Ovary (tissue), 7 donors: ENCODE measurements at regions not wholly inside any gene's neighbourhood (a gene's known extent, or its start where the extent isn't known, plus 50 kb on each side); places are given as distances from the start of the nearest gene placed in this dataset.

ENCODE experiments used
- DNase-seq, 5 donors: peaks; one replicate each; pipeline ENCODE4 v3.0.0-alpha.2; 2019 to 2020
- H3K27ac ChIP-seq, 2 donors: fragments of 200-600 bp; one replicate each; pipeline versions ENCODE4 v1.5.1 to v1.8.0; 2019 to 2022
- H3K27me3 ChIP-seq: fragments of 200-600 bp; one replicate; pipeline ENCODE4 v1.8.0; 2022
- H3K36me3 ChIP-seq: fragments of 200-600 bp; sonication (generic); one replicate; pipeline ENCODE4 v1.5.1; 2019
- H3K4me1 ChIP-seq: one replicate; pipeline ENCODE4 v1.8.1; 2013; ENCODE audit warnings: mild to moderate bottlenecking, moderate library complexity; ENCODE audit not compliant: insufficient read depth
- H3K4me3 ChIP-seq: fragments of 200-600 bp; sonication (generic); one replicate; pipeline ENCODE4 v1.5.1; 2017
- H3K9me3 ChIP-seq, 2 donors: fragments of 200-600 bp in 1 of 2; sonication (generic) in 1 of 2; one replicate each; pipeline versions ENCODE4 v1.5.1 to v1.8.1; 2013 to 2019; ENCODE audit warnings: mild to moderate bottlenecking in 1 of 2, moderate library complexity in 1 of 2
- CTCF ChIP-seq, 3 donors: fragments of 450-650 bp in 2 of 3; fragments of 200-600 bp in 1 of 3; IDR thresholded peaks; one replicate each; pipeline versions ENCODE4 v1.5.1 to v1.8.0; 2016 to 2022; ENCODE audit warnings: antibody characterized with exemption in 3 of 3, mild to moderate bottlenecking in 1 of 3
- EP300 ChIP-seq: sonication (generic); formaldehyde crosslinking; IDR thresholded peaks from one replicate; pipeline ENCODE4 v1.6.1; 2017; ENCODE audit warnings: antibody characterized with exemption
- POLR2A ChIP-seq: fragments of 450-650 bp; IDR thresholded peaks from one replicate; pipeline ENCODE4 v1.6.1; 2017; ENCODE audit warnings: antibody characterized with exemption, mild to moderate bottlenecking, moderate library complexity
- WGBS, 3 donors: extraction: QIAGEN DNeasy Blood & Tissue Kit in 1 of 3; methylation state at CpG; one replicate each; pipeline versions ENCODE4 v1.1.5 to v1.1.7; 2013 to 2017; 5-methylcytosine and 5-hydroxymethylcytosine counted together
- intact Hi-C, 4 donors: fragments of 100-400 bp; cut with DNase I; formaldehyde crosslinking; loops; one replicate each; pipeline versions ENCODE4 v1.11.0 to v1.15.1; 2022 to 2023
- donor health status: DM: no; HTN: no; CAD: no; lungs with moderate emphysema.
- donor health status: DM: no; HTN: no; CAD: no.
- donor health status: Bipolar disorder and iron deficiency.
- donor health status: DM: no; HTN: no; CAD: no.
- donor health status: DM: yes; HTN: yes; CAD: no.

- Histone ChIP-seq H3K27me3 (no peaks in the 10 kb centered on the region), H3K27ac (no peak overlapping the region), H3K4me3 (no peak overlapping the region), H3K4me1 (peaks cover 2% of the 10 kb centered on the region), H3K36me3 (no peaks in the 10 kb centered on the region), H3K9me3 (no peaks in the 10 kb centered on the region)
- 80 to 88% (median 82%) methylated on average over 3 of the region's 3 CpGs for WGBS, 3 donors
- no peak for DNase-seq
- intact Hi-C loops = no loop called here
- TF ChIP-seq EP300 (no peak), POLR2A (no peak), CTCF (IDR thresholded peaks at IDR 0.05) (no peak)
Observed at GRCh38 chr3:40736943-40737342, 212.2 kb downstream of the ZNF621 start.

GRCh38 chr3:40737343-40737742, 212.6 kb downstream of the ZNF621 start:
- no peak for DNase-seq

GRCh38 chr3:40739971-40740370, 215.2 kb downstream of the ZNF621 start:
- Histone ChIP-seq H3K27me3 (no peaks in the 10 kb centered on the region), H3K9me3 (no peaks in the 10 kb centered on the region), H3K27ac (no peak overlapping the region), H3K4me1 (peaks cover 3% of the 10 kb centered on the region), H3K4me3 (no peak overlapping the region), H3K36me3 (no peaks in the 10 kb centered on the region)
- no peak for DNase-seq
- WGBS, 3 donors = 55 to 73% (median 57%) methylated on average over 1 of the region's 1 CpG
- TF ChIP-seq EP300 (no peak), POLR2A (no peak), CTCF (IDR thresholded peaks at IDR 0.05) (no peak)
- intact Hi-C loops = no loop called here

More at GRCh38 chr3:40737343-40737742, 212.6 kb downstream of the ZNF621 start:
- Histone ChIP-seq H3K4me3 (no peak overlapping the region), H3K27ac (no peak overlapping the region), H3K36me3 (no peaks in the 10 kb centered on the region), H3K9me3 (no peaks in the 10 kb centered on the region), H3K27me3 (no peaks in the 10 kb centered on the region), H3K4me1 (peaks cover 3% of the 10 kb centered on the region)
- intact Hi-C loops = no loop called here
- TF ChIP-seq EP300 (no peak), CTCF (IDR thresholded peaks at IDR 0.05) (no peak)
- WGBS, 3 donors = 72 to 87% (median 75%) methylated on average over 3 of the region's 3 CpGs

GRCh38 chr3:40741729-40742128, 217.0 kb downstream of the ZNF621 start:
- no peak overlapping the region for H3K4me3 ChIP-seq
- H3K36me3 ChIP-seq = no peaks in the 10 kb centered on the region
- no peaks in the 10 kb centered on the region for H3K27me3 ChIP-seq
- peak in 4 of 5 donors; percentile 21 to 64 (median 37) for DNase-seq
- intact Hi-C loops = no loop called here
- peaks cover 3% of the 10 kb centered on the region for H3K4me1 ChIP-seq
- TF ChIP-seq POLR2A (no peak), CTCF (IDR thresholded peaks at IDR 0.05) (no peak), EP300 (no peak)
- 0% methylated on average over 1 of the region's 1 CpG for WGBS, 3 donors
- H3K9me3 ChIP-seq = no peaks in the 10 kb centered on the region
- H3K27ac ChIP-seq = no peak overlapping the region
